ENCODE measurements at regions not wholly inside any gene's neighbourhood (a gene's known extent, or its start where the extent isn't known, plus 50 kb on each side); places are given as distances from the start of the nearest gene placed in this dataset.

DNA sequence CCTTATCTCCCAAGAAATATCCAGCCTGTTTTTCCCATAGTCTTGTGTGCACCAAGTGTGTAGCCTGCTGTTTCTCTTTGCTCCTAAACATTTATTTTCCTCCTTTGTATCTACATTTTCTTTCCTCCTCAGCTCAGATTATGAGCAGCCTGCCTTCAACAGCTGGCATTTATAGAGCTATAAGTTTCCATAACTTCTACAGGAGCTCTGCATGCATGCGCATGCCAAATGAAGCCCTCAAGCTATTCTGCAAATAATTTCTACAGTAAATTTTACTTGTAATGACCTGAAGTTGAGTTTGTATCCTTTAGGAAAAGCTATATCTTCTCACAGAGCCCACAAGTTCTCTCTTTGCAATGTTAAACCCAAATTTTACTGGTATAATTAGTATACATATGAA lies 699.5 kb downstream of the CETN3 start:
- TF ChIP-seq, protein P1, sequence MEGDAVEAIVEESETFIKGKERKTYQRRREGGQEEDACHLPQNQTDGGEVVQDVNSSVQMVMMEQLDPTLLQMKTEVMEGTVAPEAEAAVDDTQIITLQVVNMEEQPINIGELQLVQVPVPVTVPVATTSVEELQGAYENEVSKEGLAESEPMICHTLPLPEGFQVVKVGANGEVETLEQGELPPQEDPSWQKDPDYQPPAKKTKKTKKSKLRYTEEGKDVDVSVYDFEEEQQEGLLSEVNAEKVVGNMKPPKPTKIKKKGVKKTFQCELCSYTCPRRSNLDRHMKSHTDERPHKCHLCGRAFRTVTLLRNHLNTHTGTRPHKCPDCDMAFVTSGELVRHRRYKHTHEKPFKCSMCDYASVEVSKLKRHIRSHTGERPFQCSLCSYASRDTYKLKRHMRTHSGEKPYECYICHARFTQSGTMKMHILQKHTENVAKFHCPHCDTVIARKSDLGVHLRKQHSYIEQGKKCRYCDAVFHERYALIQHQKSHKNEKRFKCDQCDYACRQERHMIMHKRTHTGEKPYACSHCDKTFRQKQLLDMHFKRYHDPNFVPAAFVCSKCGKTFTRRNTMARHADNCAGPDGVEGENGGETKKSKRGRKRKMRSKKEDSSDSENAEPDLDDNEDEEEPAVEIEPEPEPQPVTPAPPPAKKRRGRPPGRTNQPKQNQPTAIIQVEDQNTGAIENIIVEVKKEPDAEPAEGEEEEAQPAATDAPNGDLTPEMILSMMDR (IDR thresholded peaks at IDR 0.05): no peak
- TF ChIP-seq POLR2AphosphoS5 (IDR thresholded peaks at IDR 0.05): no peak
